Thoracic aorta (tissue), 2 donors: ENCODE measurements at regions not wholly inside any gene's neighbourhood (a gene's known extent, or its start where the extent isn't known, plus 50 kb on each side); places are given as distances from the start of the nearest gene placed in this dataset.

Experiments
- ATAC-seq: fragments of 150-250 bp; one replicate; pipeline ENCODE4 v1.8.0; 2017; ENCODE audit warnings: low read depth; ENCODE audit not compliant: insufficient number of reproducible peaks, low FRiP score
- DNase-seq: peaks from one replicate; pipeline ENCODE4 v3.0.0-alpha.2; 2020; ENCODE audit warnings: low spot score
- H3K27ac ChIP-seq, 2 donors: fragments of 200-600 bp; sonication (generic); 1 replicate in 1 of 2; 2 replicates in 1 of 2; pipeline ENCODE4 v1.5.1; 2016; ENCODE audit warnings: mild to moderate bottlenecking in 2 of 2, moderate library complexity in 2 of 2
- H3K27me3 ChIP-seq: fragments of 200-600 bp; sonication (generic); replicated peaks from 2 replicates; pipeline ENCODE4 v1.6.0; 2016; ENCODE audit warnings: mild to moderate bottlenecking; ENCODE audit not compliant: insufficient read depth
- H3K36me3 ChIP-seq: fragments of 200-600 bp; sonication (generic); one replicate; pipeline ENCODE4 v1.5.1; 2016
- H3K4me1 ChIP-seq, 2 donors: fragments of 200-600 bp; sonication (generic); 1 replicate in 1 of 2; 2 replicates in 1 of 2; pipeline versions ENCODE4 v1.5.1 to v1.6.0; 2016; ENCODE audit warnings: low read depth in 2 of 2, mild to moderate bottlenecking in 1 of 2; ENCODE audit not compliant: control insufficient read depth in 1 of 2
- H3K4me3 ChIP-seq: fragments of 200-600 bp; sonication (generic); 2 replicates; pipeline ENCODE4 v1.5.1; 2016; ENCODE audit warnings: mild to moderate bottlenecking
- H3K9me3 ChIP-seq: fragments of 200-600 bp; sonication (generic); 2 replicates; pipeline ENCODE4 v1.5.1; 2016
- CTCF ChIP-seq: fragments of 200-600 bp; sonication (generic); IDR thresholded peaks from one replicate; pipeline ENCODE4 v1.5.1; 2019; ENCODE audit warnings: antibody characterized with exemption

GRCh38 chr3:16784973-16785372, 99.8 kb upstream of the PLCL2 start:
- Histone ChIP-seq H3K36me3 (no peaks in the 10 kb centered on the region), H3K4me3 (no peak overlapping the region), H3K27me3 (no peaks in the 10 kb centered on the region), H3K4me1 (peaks cover 2 to 4% of the 10 kb centered on the region in 2 donors), H3K9me3 (no peaks in the 10 kb centered on the region), H3K27ac (no peak overlapping the region)
- no peak for DNase-seq
- ATAC-seq = no peak
- TF ChIP-seq CTCF = no peak

DNA sequence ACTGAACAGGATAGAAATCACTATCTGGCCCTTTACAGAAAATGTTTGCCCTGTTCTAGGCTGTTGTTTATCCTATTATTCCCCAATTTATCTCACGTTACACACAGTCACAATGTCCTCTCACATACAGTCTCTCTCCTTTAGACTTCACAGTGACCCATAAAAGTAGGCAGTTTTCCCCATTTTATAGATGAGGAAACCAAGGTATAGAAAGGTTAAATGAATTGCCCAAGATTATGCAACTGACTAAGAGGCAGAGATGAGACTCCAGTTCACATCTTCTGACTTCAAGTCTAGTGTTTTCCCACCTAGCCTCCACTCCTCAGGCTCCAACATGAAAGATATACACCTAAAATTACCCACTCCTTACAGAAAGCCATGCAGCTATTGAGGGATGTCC, 99.3 kb upstream of the PLCL2 start:
- DNase-seq (no peak), ATAC-seq (no peak)
- Histone ChIP-seq H3K9me3 (no peaks in the 10 kb centered on the region), H3K4me1 (peaks cover 4 to 5% of the 10 kb centered on the region in 2 donors), H3K27ac (no peak overlapping the region), H3K4me3 (no peak overlapping the region), H3K27me3 (no peaks in the 10 kb centered on the region), H3K36me3 (no peaks in the 10 kb centered on the region)
- TF ChIP-seq CTCF = no peak

- Histone ChIP-seq H3K4me1 (peaks cover 4 to 5% of the 10 kb centered on the region in 2 donors), H3K4me3 (no peak overlapping the region), H3K36me3 (no peaks in the 10 kb centered on the region), H3K9me3 (no peaks in the 10 kb centered on the region), H3K27ac (no peak overlapping the region), H3K27me3 (no peaks in the 10 kb centered on the region)
- ATAC-seq (no peak), DNase-seq (no peak)
- TF ChIP-seq CTCF = no peak
Measured at GRCh38 chr3:16788440-16789056, 96.2 kb upstream of the PLCL2 start.

DNA sequence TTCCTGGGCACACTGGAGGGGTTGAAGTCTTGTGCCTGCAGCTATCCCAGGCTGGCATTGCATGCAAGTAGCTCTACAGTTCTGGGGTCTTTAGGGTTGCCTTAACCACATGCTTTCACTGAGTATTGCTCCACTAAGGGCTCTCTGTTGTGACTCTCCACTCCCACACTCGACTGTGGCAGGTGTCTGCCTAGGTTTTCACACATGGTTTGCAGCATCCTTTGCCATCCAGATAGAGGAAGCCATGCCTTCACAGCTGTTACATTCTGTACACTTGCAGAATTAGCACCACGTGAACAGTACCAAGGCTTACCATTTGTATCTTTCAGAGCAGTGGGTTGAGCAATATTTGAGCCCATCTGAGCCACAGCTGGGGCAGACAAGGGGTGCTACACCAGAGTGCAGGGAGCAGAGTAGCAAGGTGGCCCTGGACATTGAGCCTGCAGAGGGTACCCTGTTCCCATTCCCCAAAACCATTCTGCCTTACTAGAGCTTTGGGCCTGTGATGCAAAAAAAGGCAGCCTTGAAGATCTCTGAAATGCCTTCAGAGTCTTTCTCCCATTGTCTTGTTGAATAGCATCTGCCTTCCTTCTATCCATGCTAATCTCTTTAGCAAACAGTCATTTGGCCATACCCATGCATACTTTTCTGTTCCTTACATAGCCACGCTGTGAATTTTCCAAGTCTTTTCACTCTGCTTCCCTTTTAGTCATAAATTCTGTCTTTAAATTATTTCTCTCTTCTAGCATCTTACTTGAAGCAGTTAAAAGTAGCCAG, 95.2 kb upstream of the PLCL2 start:
- no peaks in the 10 kb centered on the region for H3K27me3 ChIP-seq
- DNase-seq (no peak), ATAC-seq (no peak)
- H3K4me1 ChIP-seq = peaks cover 4 to 5% of the 10 kb centered on the region in 2 donors
- no peaks in the 10 kb centered on the region for H3K36me3 ChIP-seq
- no peak overlapping the region for H3K27ac ChIP-seq
- no peak for TF ChIP-seq CTCF
- no peak overlapping the region for H3K4me3 ChIP-seq
- no peaks in the 10 kb centered on the region for H3K9me3 ChIP-seq

DNA sequence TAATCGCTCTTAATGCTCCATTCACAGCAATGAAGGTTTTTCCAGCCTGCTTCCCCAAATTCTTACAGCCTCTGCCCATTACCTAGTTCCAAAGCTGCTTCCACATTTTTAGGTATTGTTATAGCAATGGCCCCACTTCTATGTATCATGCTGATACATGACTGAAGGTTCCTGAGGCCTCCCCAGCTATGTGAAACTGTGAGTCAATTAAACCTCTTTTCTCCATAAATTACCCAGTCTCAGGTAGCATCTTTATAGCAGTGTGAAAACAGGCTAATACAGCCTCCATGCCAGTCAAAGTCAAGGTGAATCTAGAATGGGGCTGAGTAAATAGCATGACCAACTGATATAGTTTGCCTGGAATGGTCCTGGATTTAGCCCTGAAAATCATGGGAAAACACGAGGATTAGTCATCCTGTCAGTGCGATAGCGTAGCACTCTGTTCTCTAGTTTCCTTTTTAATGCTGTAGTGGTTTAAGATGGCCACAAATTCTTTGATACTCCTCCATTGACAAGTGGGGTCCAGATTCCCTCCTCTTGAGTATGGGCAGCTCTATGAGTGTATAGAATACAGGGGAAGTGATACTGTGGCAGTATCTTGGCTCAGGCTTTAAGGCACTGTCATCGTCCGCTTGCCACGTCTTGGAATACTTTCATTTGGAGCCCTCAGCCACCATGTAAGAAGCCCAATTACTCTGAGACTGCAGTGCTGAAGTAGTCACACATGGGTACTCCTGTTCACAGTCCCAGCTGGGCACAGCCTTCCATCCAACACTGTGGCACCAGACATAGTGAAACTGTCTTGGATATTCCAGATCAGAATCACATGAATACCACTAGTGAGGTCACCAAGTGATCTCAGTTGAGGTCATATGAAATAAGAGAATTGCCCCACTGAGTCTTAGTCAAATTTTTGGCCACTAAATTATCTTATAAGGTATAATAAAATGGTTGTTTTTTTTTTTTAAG, 94.0 kb upstream of the PLCL2 start:
- TF ChIP-seq CTCF = no peak
- Histone ChIP-seq H3K27me3 (no peaks in the 10 kb centered on the region), H3K9me3 (no peaks in the 10 kb centered on the region), H3K4me1 (peaks cover 4 to 5% of the 10 kb centered on the region in 2 donors), H3K27ac (no peak overlapping the region), H3K4me3 (no peak overlapping the region), H3K36me3 (no peaks in the 10 kb centered on the region)
- ATAC-seq = no peak
- no peak for DNase-seq
